Motor neuron (in vitro differentiated cells): ENCODE measurements at regions not wholly inside any gene's neighbourhood (a gene's known extent, or its start where the extent isn't known, plus 50 kb on each side); places are given as distances from the start of the nearest gene placed in this dataset.
"Not testable (repeated sequence)": the region's sequence is repeated elsewhere in the genome, so short reads cannot be mapped to it uniquely, and the experiment has no call there.

ENCODE experiments used
- ATAC-seq, 8 experiments: fragments of 200-7000 bp; cut with Tn5 transposase; replicated peaks in 6 of 8; 2 replicates each; pipeline ENCODE4 v1.8.0; 2021; ENCODE audit warnings: mild to moderate bottlenecking in 8 of 8, moderate library complexity in 8 of 8
- H3K27ac ChIP-seq, 2 donors: fragments of 250-450 bp; sonication (Bioruptor Pico); 2 replicates each; pipeline ENCODE4 v1.9.0; 2021; ENCODE audit warnings: antibody characterized with exemption in 2 of 2, mild to moderate bottlenecking in 2 of 2, moderate library complexity in 1 of 2
- H3K4me1 ChIP-seq, 2 donors: fragments of 250-450 bp; sonication (Bioruptor Pico); replicated peaks in 1 of 2; 2 replicates each; pipeline ENCODE4 v1.6.1; 2021; ENCODE audit warnings: antibody characterized with exemption in 2 of 2, mild to moderate bottlenecking in 2 of 2, moderate library complexity in 1 of 2
- H3K4me3 ChIP-seq, 5 donors: fragments of 250-450 bp; sonication (Bioruptor Pico); 2 replicates each; pipeline ENCODE4 v1.9.0; 2021; ENCODE audit warnings: antibody characterized with exemption in 5 of 5, mild to moderate bottlenecking in 5 of 5, moderate library complexity in 4 of 5
- WGBS, 10 experiments: fragments of 450-650 bp; shearing (Covaris generic); methylation state at CpG; one replicate each; pipeline ENCODE4 v1.0.0; 2022; 5-methylcytosine and 5-hydroxymethylcytosine counted together
- in situ Hi-C, 9 experiments: fragments of 400-800 bp; cut with MboI; loops; one replicate each; pipeline ENCODE4 v1.15.0; 2021; ENCODE audit warnings: low sequenced_read_pairs in 9 of 9, low pct_unique_long_range_greater_than_20kb in 2 of 9; ENCODE audit not compliant: unreplicated experiment in 9 of 9

DNA sequence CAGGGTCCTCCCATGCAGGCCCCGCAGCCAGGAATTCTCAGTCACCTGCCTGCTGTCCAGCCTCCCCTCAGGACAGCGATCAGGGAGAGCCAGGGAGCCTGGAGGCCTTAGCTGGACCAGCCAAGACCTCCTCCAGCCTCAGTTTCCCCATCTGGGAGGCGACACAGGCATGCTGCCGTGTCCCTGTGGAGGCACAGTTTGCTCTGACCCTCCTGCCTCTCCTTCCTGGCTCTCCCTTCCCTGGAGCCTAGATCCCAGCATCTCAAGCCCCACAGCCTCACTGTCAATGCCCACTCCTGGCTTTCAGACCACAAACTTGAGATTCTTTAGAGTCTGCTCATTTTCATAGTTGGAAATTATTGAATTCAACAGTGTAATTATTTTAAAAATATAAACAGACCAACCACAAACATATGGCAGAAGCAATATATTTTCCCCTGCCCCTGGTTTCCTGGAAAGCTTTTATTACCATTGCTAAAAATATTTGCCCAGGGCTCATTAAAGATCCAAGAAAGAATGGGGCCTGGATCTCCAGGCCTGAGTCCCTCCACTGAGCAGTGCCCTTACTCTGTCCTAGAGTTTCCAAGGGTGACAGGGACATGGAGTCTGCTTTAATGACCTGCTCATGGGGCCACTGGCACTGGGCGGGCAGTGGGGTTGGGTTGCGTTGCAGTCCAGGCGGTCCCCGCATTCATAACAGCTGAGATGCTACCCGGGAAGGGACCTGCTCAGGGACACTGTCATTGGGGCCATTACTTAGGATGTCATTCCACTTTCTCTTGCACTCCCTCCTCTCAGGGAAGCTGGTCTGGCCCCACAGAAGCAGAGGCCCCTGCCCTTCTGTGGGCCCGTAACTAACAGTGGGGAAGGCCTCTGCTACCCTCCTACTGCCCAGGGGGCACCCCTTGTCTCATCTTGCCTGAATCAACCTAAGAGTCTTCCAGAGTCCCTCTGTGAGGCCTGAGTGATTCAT, 81.6 kb upstream of the CHST15 start:
- H3K27ac ChIP-seq = no peak overlapping the region
- ATAC-seq = peak in 1 of 8 experiments; percentile 51
- H3K4me3 ChIP-seq = no peak overlapping the region
- WGBS, 10 experiments = 0 to 100% (median 33%) methylated on average over 1 to 2 of the region's 10 CpGs; no CpG with 5 or more reads in 5 of the 10 experiments
- in situ Hi-C loops = no loop called here
- peaks cover 0 to 8% of the 10 kb centered on the region in 2 donors for H3K4me1 ChIP-seq

DNA sequence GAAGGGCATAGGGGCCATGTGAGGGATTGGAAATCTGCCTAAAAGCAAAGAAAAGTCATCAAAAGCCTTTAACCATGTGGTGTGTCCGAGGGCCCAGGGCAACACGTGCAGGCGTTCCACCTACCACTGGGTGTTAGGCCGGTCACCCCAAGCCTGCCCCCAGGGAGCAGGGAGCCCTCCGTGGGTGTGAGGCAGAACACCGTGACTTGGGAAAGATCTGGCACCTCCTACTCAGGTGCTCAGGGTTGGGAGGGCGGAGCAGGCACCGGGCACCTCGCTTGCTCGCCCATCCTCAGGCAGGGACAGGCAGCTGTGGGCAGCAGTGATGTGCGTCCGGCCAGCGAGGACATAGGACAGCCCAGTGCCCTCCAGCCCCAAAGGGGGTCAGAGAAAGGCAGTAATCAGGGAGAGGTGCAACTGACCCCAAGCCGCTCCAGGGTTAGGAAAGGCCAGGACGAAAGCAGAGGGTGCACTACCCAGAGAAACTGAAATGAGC, 80.7 kb upstream of the CHST15 start:
- 20 to 100% (median 75%) methylated on average over 1 to 4 of the region's 15 CpGs; no CpG with 5 or more reads in 5 of the 10 experiments for WGBS, 10 experiments
- no peak overlapping the region for H3K27ac ChIP-seq
- no peak overlapping the region for H3K4me3 ChIP-seq
- in situ Hi-C loops = no loop called here
- no peak for ATAC-seq
- H3K4me1 ChIP-seq = peaks cover 0 to 8% of the 10 kb centered on the region in 2 donors

GRCh38 chr10:124173298-124173900, 80.0 kb upstream of the CHST15 start:
- in situ Hi-C loops = no loop called here
- no peak for ATAC-seq
- H3K4me3 ChIP-seq = no peak overlapping the region
- no peak overlapping the region for H3K27ac ChIP-seq
- peaks cover 0 to 8% of the 10 kb centered on the region in 2 donors for H3K4me1 ChIP-seq
- WGBS, 10 experiments = 7 to 100% (median 68%) methylated on average over 1 to 5 of the region's 16 CpGs; no CpG with 5 or more reads in 2 of the 10 experiments

GRCh38 chr10:124172181-124172916, 79.0 kb upstream of the CHST15 start:
- Histone ChIP-seq H3K4me3 (no peak overlapping the region), H3K27ac (peak overlapping the region; percentile 31 to 48), H3K4me1 (peaks cover 0 to 8% of the 10 kb centered on the region in 2 donors)
- WGBS, 10 experiments = 58 to 91% (median 80%) methylated on average over 1 to 11 of the region's 19 CpGs; no CpG with 5 or more reads in 3 of the 10 experiments
- ATAC-seq = peak in 3 of 8 experiments; percentile 49 to 56 (median 56)
- in situ Hi-C loops = no loop called here

DNA sequence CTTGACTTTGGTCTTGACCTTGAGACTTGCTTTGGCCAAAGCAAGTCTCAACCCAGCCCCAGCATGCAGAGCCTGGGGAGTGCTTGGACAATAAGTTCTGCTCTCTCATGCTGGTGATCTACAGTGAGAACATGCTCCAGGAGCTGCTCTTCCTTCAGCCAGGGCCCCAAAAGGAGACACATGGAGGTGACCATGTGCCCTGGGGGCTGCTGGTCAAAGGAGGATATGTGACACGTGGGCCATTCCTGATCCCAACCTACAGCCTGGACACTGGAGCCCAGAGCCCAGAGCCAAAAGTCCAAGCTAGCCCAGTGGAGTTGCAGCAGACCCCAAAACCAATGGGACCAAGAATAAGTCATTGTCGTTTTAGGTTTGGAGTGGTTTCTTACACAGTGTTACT, 78.2 kb upstream of the CHST15 start:
- Histone ChIP-seq H3K4me3 (no peak overlapping the region), H3K27ac (no peak overlapping the region), H3K4me1 (peaks cover 0 to 8% of the 10 kb centered on the region in 2 donors)
- 14 to 100% (median 58%) methylated on average over 1 to 2 of the region's 2 CpGs; no CpG with 5 or more reads in 6 of the 10 experiments for WGBS, 10 experiments
- in situ Hi-C loops = no loop called here
- no peak for ATAC-seq

- ATAC-seq = no peak
- Histone ChIP-seq H3K4me3 (no peak overlapping the region), H3K27ac (no peak overlapping the region), H3K4me1 (peaks cover 0 to 8% of the 10 kb centered on the region in 2 donors)
- WGBS, 10 experiments = 31 to 83% (median 65%) methylated on average over 1 to 7 of the region's 7 CpGs; no CpG with 5 or more reads in 2 of the 10 experiments
- in situ Hi-C loops = no loop called here
These were observed 77.2 kb upstream of the CHST15 start for GRCh38 chr10:124170631-124171030.

- 13 to 100% (median 87%) methylated on average over 1 to 16 of the region's 17 CpGs; no CpG with 5 or more reads in 4 of the 10 experiments for WGBS, 10 experiments
- no peak overlapping the region for H3K27ac ChIP-seq
- H3K4me1 ChIP-seq = peaks cover 0 to 8% of the 10 kb centered on the region in 2 donors
- H3K4me3 ChIP-seq = no peak overlapping the region
- in situ Hi-C loops = no loop called here
- ATAC-seq = no peak
These were observed 75.8 kb upstream of the CHST15 start for GRCh38 chr10:124168991-124169802.

- H3K27ac ChIP-seq = no peak overlapping the region
- in situ Hi-C loops = no loop called here
- WGBS, 10 experiments = 20 to 98% (median 68%) methylated on average over 1 to 5 of the region's 5 CpGs; no CpG with 5 or more reads in 4 of the 10 experiments
- peaks cover 0 to 8% of the 10 kb centered on the region in 2 donors for H3K4me1 ChIP-seq
- no peak overlapping the region for H3K4me3 ChIP-seq
- ATAC-seq = no peak
These were observed 75.2 kb upstream of the CHST15 start for GRCh38 chr10:124168581-124168980.

DNA sequence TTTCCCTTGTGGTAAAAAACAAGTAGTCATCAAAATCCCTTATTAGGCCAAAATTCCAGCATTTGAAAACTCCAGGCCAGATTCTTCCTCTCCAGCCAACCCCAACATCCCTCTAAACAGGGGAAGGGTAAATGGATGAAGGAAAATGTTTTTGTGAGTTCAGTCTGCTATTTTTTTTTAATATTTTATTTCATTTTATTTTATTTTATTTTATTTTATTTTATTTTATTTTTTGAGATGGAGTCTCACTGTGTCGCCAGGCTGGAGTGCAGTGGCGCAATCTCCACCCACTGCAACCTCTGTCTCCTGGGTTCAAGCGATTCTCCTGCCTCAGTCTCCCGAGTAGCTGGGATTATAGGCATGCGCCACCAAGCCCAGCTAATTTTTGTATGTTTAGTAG, 74.5 kb upstream of the CHST15 start:
- in situ Hi-C loops, H3K4me1 ChIP-seq, ATAC-seq, H3K4me3 ChIP-seq, H3K27ac ChIP-seq: not testable (repeated sequence)
- 40 to 100% (median 89%) methylated on average over 2 to 5 of the region's 5 CpGs; no CpG with 5 or more reads in 2 of the 10 experiments for WGBS, 10 experiments

- in situ Hi-C loops = no loop called here
- no peak for ATAC-seq
- Histone ChIP-seq H3K4me1 (no peaks in the 10 kb centered on the region), H3K4me3 (no peak overlapping the region), H3K27ac (no peak overlapping the region)
- 49 to 95% (median 82%) methylated on average over 2 to 12 of the region's 20 CpGs; no CpG with 5 or more reads in 2 of the 10 experiments for WGBS, 10 experiments
These were observed 73.2 kb upstream of the CHST15 start for GRCh38 chr10:124166431-124167125.

GRCh38 chr10:124165827-124166226, 72.4 kb upstream of the CHST15 start:
- Histone ChIP-seq H3K4me1 (no peaks in the 10 kb centered on the region), H3K27ac (no peak overlapping the region), H3K4me3 (no peak overlapping the region)
- no peak for ATAC-seq
- WGBS, 10 experiments = 33 to 100% (median 55%) methylated on average over 1 to 3 of the region's 3 CpGs; no CpG with 5 or more reads in 3 of the 10 experiments
- in situ Hi-C loops = no loop called here
